Muscle of arm (tissue), 1 donor: ENCODE measurements at regions not wholly inside any gene's neighbourhood (a gene's known extent, or its start where the extent isn't known, plus 50 kb on each side); places are given as distances from the start of the nearest gene placed in this dataset.
"Not testable (repeated sequence)": the region's sequence is repeated elsewhere in the genome, so short reads cannot be mapped to it uniquely, and the experiment has no call there.

ENCODE experiments used
- DNase-seq: peaks from one replicate; pipeline ENCODE4 v3.0.0-alpha.2; 2013

DNA sequence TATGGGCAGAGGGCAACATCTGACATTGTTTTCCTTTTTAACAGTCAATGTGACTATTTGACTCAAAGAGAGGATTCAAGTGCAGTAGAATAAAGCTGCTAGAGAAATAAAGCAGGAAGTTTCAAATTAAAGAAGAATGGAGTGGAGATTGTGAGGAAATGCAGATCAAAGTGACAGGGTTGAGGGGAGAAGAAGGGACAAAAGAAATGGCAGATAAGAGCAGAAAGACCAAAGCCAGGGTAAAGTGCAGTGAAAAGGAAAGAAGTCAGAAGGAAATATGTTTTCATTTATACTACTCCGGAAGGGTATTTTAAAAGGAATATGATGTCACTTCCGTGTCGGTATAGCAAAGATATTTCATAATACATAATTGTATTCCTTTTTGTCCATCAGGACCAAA lies 297.5 kb upstream of the CRIM1 start:
- DNase-seq: no peak

DNA sequence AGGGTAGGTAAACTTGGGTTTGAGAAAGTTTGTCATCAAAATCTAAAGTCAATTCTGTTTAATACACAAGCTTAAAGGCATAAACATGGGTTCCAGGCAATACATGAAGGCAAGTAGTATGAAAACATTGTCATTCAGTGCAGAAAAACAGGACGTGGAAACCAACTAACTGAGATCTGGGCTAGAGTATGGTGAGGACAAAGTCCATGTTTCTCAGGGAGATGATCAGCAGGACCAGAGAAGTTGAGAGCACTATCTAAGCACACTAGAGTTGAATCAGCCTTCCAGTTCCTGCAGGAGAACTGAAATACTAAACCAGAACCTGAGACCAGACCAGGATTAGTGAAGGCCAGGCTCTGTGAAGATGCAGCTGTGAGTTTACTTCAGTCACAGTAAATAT lies 302.8 kb upstream of the CRIM1 start:
- no peak for DNase-seq

DNA sequence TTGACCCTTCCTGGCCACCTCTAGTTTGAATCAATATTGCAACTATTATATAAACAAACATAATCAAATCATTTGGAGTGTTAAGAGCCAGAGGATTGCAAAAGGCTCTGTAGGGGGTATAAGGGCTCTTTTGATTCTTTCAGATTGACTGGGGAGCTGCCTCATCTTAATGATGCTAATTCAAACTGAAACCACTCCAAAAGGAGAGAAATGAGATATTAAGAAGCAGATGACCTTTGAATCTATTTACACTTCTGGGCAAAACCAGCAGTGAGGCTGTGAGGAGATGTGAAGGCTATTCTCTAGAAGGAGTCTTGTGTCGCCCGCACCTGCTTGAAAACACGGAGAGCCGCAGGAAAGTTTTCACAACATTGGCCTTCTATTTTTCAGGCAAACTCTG lies 311.2 kb upstream of the CRIM1 start:
- no peak for DNase-seq

DNA sequence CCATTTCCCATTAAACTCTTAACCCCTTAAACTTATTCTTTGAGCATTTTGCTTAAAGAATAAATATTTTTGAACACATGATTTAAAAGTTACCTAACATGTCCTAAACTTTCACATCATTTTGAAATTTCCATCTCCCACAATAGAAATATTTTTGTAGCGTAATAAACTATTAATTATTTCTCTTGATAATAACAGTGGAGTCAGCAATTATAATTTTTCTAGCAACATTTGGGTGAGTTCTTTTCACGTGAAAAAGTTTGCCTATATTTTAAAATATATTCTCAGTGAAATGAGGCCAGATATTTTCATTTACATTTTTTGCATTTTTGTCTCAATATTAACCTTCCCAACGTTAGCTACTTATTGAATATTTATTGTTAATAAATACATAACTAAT lies 320.4 kb upstream of the CRIM1 start:
- DNase-seq: no peak

DNA sequence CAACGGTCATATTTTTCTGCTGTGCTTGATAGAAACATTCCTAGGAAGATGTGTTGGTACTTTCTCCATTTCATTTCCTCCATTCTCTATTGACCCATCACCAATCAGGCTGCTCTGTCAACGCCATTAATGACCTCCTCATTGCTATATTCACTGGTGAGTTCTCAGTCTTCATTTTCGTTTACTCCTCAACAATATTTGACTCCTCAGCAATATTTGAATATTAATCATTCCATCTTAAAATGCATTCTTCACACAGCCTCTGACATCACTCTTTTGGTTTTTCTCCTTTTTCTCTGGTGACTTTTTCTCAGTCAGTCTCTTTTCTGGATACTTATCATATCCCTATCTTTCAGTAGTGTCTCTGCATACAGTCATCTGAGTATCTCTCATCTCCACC lies 323.5 kb upstream of the CRIM1 start:
- DNase-seq: no peak

DNA sequence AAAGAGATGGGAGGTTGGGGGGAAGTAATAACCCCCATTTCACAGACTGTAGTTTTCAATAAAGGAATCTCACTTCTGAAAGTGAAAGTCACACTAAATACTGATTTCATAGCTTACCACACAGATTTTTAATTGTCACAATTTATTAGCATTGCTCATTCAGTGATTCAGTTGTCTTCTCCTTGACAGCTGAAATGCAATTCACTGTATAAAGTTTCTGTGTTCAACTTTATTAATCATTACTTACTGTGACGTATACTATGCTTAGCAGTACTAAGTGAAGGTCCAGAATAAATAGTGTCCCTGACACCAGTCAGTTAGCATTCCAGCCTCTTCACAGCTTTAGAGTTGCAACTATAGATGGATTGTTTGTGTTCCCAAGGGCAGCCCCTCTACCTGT lies 324.1 kb upstream of the CRIM1 start:
- no peak for DNase-seq

DNA sequence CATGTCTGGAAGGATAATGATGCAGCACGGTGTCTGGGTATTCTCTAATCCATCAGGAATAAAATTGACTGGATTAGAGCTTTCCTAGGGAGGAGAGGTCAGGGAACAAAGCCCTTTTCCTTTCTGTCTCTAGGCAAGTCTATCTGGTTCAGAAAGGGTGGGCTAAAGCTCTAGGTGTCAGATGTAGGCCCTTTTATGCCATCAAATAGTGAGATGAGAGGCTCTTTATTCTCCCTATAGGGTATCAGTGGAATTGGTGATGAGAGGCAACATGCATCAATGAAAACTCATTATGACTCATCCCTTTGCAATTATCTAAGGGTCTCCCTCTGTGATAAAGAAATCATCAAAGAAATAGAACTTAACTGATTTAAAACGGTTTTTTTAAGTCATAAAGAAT lies 328.0 kb upstream of the CRIM1 start:
- no peak for DNase-seq

DNA sequence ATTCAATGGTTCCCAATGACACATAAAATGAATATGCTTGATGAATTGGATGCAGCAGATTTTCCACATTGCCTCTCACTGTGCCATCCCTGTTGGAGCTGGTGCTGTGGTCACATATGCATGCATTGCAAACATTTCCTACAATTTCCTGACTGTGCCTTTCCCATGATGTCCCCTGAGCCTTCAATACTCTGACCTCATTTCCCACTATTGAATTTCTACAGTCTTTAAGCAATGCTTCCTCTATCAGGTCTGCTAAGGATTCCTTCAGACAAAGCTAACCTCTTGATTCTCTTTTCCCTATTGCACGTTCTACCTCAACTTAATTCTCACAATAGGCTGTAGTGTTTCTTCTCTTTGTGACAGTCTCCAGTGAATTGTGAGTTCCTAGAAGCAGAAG lies 342.5 kb upstream of the CRIM1 start:
- no peak for DNase-seq

DNA sequence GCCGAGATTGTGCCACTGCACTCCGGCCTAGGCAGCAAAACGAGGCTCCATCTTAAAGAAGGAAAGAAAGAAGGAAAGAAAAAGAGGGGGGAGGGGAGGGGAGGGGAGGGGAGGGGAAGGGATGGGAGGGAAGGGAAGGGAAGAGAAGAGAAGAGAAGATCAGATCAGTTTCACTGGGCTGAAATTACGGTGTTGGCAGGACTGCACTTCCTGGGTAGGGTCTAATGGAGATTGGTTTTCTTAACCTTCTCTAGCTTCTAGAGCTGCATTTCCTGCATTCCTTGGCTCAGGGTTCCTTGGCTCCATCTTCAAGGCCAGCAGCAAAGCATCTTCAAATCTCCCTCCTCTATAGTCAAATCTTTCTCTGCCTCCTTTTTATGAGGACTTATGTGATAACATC lies 349.1 kb upstream of the CRIM1 start:
- DNase-seq: no peak

DNA sequence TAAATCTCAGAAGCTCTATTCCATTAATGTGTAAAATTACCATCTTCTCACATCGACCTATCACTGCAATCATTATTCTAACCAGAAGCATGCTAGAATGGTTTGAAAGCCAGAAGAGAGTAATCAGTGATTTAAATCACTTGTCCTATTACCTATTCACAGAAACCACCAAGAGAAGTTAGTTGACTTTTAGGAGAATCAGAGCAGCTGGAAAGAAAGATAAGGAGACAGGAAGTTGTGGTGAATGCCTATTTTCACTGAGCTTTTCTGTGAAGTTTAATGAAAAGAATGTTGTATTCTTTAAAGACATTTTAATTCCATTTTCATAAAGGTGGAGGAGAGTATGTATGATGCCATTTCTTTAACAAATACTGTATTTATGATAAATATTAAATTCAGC lies 352.6 kb upstream of the CRIM1 start:
- DNase-seq: no peak

DNA sequence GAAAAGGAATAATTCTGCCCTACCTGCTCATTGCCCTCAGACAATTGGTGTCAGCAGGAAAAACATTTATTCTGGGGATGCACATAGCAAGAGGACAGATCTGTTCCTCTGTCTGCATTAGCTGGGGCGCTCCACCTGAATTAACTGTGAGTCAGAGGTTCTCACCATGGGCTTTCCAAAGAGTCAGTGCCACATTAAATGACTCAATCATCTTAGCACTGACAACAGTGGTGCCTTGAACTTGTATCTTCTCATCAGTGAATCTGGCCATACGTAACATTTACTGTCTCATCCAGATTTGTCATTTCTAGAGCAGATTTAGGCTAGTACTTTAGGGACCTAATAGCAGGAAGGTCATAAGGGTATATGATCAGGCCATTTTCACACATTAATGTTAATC lies 358.1 kb upstream of the CRIM1 start:
- DNase-seq: no peak

DNA sequence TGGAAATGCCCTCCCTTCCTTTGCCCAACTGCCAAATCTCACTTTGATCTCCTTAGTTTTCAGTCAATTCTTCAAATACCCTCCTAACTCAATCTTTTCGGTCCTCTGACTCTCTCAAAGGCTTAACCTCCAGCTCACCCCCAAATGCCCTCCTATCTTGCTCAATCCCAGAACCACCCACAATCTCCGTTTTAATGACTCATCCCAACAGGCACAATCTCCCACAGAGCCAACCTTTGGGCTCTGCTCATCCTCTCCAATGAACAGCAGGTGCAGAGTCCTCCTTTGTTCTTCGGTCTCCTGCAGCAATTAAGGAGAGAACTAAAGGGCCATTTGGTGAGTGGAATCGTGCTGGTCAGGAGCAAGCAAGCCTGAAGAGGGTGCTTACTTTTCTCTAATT lies 366.1 kb upstream of the CRIM1 start:
- no peak for DNase-seq

DNA sequence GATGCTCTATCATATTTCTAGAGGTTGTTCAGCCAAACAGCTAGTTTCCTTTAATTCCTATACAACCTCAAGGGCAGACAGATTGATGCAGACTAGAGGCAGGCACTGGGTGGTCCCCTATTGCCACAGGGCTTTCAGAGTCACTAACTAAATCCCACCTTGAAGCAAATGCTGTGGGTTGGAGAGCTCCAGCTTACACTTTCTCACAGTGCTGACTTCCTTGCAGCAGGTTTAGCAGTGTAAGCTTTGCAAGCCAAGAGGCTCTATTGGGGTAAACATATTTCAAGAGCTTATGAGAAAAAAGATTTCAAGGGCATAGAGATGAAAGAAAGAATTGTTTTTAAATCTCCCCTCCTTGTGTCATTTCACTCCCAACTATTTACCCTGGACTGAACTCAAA lies 366.5 kb upstream of the CRIM1 start:
- no peak for DNase-seq

DNA sequence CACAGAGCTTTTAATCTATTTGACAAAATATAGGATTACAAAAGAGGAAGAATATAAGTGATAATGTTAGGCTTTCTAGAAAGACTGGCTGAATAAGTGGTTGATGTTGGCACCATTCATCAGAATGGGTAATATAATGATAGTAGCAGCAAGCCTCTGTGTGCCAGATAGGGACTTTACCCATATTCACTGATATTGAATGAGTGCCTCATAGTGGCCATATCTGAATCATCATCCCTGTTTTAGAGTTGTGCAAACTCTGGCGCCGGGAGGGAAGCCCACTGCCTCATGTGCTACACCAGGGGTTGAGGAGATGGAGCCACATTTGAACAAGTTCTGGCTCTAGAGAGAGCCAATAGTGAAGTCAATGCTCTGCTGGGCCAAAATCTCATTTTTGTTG lies 368.7 kb upstream of the CRIM1 start:
- no peak for DNase-seq

DNA sequence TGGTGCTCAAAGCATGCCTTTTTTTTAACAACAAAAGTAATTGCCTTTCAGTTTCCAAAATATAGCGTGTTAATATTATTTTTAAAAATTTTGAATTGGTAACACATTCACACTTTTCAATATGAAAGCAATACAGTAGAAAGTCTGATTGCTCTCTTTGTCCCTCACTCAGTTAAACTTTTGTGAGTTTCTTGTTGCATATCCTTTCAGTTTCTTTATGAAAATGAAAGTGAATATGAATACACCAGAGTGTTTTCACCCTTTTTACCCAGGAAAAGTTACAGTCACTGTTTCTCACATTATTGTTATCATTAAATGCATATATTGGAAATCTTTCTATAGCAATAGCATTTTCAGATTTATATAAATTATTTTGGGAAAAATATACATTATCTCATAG lies 377.4 kb upstream of the CRIM1 start:
- no peak for DNase-seq

DNA sequence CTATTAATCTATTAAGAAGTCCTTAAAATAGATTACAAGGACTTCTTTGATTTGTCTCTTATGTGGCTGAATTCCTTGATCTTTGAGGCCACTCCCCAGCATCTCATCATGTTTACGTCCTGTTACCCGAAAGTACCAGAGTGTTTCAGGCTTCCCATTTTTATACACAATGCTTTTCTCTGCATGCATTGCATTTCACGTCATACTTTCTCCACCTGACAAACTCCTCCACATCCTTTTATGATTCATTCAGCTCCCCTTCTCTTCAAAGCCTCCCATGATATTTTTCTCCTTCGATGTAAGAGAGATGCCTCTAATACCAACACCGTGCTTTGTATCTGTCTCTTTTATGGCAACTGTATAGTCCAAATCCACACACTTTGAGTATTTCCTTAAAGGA lies 379.0 kb upstream of the CRIM1 start:
- DNase-seq: no peak

DNA sequence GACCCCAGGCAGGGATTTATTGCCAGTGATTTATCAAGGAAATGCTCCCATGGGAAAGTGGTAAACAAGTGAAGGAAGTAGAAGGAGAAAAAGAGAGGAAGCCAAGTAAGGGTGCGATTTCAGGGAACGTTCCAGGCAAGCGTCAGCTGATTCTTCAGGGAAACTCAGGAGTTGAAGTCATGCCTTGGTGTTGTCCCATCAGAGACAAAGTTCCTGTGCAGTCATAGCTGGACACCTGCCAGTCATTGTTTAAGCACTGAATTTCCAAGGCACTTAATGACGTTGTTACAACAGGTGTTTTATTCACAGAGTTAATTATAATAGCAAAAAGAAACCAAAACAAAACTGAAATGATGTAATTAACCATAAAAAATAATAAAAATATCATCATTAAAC lies 381.8 kb upstream of the CRIM1 start:
- DNase-seq: peak; percentile 16

DNA sequence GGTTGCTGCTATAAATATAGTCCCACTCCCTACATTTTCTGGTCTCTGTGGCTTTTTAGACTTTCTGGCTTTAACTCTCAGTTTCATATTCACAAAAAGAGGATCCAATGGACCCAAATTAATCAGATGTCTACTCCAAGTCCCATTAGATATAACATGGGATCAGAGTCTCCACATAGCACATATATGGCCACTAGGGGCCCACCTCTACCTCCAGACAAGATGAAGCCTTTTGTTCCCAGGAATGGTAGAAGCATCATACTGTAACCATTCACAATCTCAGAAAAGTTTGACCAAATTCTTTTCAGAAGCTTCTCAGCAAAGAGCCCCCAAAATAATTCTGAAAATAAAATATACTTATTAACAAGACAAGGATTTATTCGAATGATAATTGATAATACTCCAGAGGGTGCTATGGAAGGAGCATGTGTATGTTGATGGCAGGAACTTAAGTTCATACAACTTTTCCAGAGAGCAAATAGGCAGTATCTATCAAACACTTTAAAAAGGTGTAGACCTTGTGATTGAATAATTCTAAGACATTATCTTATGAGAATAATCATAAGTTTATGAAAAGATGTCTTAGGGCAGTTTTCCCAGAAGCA lies 382.3 kb upstream of the CRIM1 start:
- DNase-seq: no peak

DNA sequence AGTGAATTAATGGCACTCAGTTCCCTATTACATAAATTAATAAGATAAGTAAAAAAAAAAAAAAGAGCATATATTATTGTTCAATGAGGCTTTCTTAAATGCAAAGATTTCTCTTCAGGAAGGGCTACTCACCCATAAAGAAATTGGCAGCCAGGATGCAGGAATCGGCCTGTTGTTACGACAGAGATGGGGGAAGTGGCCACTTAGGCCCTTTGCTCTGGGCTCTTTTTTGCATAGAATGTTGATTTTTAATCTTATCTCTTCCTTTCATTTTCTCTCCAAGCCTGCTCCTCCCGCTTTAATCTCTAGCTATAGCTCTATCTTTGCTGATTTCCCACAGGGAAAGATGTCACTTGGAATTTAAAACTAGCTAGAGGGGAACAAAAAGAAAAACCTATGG lies 391.8 kb upstream of the CRIM1 start:
- DNase-seq: no peak

DNA sequence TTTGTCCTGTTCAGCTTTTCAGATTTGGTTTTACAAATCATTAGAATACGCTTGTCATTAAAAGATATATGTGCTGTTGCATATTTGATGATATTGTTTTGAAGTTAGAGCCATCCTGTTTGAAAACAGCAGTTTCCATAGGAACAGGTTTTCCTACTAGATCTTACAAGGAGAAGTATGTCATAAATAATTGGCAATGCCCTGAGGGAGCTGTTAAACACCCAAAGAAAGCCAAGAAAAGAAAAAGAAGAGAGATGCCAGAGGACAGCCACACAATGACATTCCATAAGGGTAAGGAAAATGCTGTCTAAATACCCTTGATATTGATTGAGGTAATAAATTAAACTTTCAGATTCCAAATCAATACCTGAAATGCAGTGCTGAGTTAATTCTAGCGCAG lies 392.2 kb upstream of the CRIM1 start:
- DNase-seq: no peak

DNA sequence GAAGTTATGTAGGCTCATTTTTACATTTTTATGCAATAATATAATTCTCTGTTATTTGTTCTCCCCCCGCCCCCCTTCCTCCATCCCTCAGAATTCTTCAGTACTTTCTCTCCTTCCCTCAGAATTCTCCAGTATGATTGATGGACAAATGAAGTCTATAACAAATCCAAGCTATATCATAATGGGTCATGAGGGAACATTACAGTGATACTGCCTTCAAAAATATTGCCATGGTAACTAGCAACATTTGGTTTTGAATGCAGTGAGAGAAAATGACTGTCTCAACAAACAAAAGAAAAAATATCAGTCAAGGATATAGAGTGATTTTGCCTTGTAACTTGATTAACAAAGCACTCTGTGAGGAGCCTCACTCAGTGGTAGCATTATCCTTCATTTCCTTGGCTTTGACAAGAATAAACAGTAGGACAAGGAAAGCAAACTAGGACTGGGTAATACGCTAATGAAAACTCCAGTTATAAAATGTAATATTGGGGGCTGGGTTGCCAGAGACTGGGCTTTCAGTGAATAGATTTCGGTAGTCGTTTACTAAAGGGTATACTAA lies 392.9 kb upstream of the CRIM1 start:
- no peak for DNase-seq

DNA sequence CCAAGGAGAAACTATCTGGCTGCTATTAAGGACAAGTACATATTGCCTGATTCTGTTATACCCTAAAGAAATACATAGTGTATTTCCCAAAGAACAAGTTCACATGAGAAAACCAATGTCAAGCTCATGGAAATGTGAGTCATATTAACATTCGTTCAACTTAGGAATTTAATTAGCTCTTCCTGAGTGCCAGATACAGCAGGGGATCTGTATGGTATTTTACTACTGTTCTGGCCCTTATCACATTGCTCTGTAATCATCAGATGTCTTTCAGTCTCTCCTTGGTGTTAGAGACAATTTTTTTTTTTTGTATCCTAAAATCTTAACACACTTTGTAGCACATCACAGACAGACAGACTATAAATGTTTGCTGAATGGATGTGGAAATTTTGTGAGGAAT lies 395.0 kb upstream of the CRIM1 start:
- no peak for DNase-seq

DNA sequence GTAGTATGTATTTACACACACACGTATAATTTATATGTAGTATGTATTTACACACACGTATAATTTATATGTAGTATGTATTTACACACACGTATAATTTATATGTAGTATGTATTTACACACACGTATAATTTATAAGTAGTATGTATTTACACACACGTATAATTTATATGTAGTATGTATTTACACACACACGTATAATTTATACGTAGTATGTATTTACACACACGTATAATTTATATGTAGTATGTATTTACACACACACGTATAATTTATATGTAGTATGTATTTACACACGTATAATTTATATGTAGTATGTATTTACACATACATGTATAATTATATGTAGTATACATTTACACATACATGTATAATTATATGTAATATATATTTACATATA lies 398.5 kb upstream of the CRIM1 start:
- DNase-seq: not testable (repeated sequence)

DNA sequence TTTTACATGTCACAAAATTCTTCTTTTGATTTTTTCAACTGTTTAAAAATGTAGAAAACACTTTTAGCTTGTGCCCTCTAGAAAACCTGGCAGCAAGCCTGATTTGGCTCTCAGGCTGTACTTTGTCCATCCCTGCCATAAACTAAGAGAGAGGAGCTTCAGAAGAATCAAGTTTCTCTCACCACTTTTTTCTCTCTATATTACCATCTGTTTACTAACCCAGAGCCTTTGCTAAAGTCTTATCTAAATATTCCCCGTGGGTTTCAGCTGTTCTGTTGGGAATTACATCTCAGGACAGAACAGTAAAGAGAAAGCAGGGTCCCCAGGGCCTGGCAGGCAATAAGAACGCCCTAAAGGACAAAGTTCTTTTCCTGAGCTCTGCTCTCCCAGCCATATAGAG lies 409.1 kb upstream of the CRIM1 start:
- DNase-seq: peak; percentile 8

DNA sequence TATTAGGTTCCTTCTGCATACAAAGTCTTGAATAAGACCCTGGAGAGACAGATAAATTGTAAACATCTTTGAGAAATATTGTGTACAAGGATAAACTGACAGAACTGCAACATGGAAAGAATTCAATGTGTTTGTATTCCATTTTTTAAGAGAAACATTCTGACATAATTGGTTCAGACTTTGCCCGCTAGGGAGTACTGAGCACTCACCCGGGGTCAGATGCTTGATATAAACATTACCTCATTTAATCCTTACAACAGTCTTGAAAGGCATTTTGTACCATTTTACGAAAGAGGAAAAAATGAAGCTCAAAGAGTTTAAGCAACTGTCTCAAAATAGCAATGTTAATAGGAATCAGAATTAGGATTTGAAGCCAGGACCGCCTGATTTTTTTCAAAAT lies 416.7 kb upstream of the CRIM1 start:
- DNase-seq: no peak
